D721Med (cell line): ENCODE measurements at regions not wholly inside any gene's neighbourhood (a gene's known extent, or its start where the extent isn't known, plus 50 kb on each side); places are given as distances from the start of the nearest gene placed in this dataset.

Experiments used
- DNase-seq: peaks from one replicate; pipeline ENCODE4 v3.0.0; 2011; ENCODE audit warnings: low spot score; ENCODE audit not compliant: insufficient read length
- FAIRE-seq: peaks from 2 replicates; lab custom pipeline; 2011; peaks lifted over from hg19 to GRCh38; lab: Jason Lieb, UNC
- TF ChIP-seq, protein P1 (sequence below): IDR thresholded peaks from 2 replicates; pipeline ENCODE4 v1.5.1; 2012; ENCODE audit warnings: mild to moderate bottlenecking, control low read depth; ENCODE audit not compliant: insufficient read depth; ENCODE audit errors: missing control alignments

DNA sequence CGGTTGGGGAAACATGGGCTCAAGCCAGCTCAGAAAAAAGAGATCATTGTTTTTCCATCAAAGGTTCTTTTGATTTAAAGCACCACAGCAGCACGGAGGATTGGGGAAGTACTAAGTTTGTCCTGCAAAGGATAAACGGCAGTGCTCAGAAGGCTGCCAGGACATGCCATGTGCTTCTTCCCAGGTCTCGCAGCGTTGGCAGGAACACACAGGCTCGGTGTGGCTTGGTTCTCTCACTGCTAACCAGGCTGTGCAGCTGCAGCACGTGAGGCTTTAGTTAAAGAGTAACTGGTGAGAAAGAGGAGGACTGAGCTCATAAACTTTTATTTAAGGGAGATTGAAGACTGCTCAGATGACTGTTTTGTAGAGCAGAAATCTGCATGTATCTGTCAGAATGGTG is 264.3 kb downstream of the TSN start:
- FAIRE-seq (no peak), DNase-seq (no peak)
- TF ChIP-seq, protein P1, sequence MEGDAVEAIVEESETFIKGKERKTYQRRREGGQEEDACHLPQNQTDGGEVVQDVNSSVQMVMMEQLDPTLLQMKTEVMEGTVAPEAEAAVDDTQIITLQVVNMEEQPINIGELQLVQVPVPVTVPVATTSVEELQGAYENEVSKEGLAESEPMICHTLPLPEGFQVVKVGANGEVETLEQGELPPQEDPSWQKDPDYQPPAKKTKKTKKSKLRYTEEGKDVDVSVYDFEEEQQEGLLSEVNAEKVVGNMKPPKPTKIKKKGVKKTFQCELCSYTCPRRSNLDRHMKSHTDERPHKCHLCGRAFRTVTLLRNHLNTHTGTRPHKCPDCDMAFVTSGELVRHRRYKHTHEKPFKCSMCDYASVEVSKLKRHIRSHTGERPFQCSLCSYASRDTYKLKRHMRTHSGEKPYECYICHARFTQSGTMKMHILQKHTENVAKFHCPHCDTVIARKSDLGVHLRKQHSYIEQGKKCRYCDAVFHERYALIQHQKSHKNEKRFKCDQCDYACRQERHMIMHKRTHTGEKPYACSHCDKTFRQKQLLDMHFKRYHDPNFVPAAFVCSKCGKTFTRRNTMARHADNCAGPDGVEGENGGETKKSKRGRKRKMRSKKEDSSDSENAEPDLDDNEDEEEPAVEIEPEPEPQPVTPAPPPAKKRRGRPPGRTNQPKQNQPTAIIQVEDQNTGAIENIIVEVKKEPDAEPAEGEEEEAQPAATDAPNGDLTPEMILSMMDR: no peak

DNA sequence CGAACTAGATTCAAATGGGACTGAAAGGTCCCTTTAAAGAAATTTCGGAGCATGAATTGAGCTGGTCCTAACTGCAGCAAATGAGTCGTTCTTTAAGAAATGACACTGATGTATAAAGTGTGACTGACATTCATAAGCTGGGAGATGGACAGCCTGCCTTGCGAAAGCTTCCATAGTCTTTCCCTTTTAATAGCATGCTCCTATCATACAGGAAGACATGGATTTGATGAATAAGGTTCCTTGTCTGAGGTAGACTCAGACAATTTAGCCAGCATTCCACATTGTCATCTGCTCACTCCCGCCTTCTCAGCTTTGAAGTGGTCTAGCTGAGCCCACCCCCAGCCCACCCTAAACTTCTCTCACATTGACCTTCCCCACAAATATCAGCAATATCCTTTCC is 264.9 kb downstream of the TSN start:
- no peak for DNase-seq
- TF ChIP-seq, protein P1: no peak
- FAIRE-seq: no peak

DNA sequence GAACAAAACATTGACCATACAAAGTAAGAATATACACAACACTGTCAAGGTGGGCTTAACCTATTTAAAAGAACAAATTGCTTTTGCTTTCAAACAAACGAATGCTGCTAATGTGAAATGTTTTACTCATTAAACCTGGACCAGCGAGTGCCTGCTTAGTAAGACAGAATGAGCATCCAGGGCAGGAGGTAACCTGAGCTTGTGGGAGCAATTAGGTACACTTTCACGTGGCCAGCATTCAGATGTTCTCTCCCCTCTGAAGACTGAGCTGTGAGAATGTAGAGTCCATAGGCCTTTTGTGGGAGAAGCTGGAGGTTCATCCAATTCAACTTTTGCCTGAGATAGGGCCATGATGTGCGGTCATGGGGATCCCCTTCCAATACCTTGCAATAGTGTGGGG is 266.5 kb downstream of the TSN start:
- DNase-seq: no peak
- TF ChIP-seq, protein P1: no peak
- FAIRE-seq: no peak

DNA sequence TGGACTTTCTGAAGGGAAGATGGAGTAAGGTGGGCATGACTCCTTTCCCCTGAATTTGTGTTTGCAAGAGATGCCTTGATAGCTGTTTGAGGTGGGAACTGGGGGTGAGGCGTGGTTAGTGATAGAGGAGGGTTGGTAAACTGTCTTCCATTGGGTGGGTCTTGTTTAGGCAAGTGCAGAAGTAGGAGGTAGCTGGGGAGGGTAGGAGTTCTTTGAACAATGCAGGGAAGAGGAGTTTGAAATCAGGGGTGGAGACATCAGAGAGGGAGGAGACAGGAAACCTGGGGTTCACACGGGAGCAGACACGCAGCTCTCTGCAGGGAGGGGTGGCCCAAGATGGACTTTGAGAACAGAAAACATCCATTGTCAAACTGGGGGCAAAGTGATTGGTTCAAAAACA is 267.1 kb downstream of the TSN start:
- DNase-seq: no peak
- TF ChIP-seq, protein P1: no peak
- FAIRE-seq: no peak

DNA sequence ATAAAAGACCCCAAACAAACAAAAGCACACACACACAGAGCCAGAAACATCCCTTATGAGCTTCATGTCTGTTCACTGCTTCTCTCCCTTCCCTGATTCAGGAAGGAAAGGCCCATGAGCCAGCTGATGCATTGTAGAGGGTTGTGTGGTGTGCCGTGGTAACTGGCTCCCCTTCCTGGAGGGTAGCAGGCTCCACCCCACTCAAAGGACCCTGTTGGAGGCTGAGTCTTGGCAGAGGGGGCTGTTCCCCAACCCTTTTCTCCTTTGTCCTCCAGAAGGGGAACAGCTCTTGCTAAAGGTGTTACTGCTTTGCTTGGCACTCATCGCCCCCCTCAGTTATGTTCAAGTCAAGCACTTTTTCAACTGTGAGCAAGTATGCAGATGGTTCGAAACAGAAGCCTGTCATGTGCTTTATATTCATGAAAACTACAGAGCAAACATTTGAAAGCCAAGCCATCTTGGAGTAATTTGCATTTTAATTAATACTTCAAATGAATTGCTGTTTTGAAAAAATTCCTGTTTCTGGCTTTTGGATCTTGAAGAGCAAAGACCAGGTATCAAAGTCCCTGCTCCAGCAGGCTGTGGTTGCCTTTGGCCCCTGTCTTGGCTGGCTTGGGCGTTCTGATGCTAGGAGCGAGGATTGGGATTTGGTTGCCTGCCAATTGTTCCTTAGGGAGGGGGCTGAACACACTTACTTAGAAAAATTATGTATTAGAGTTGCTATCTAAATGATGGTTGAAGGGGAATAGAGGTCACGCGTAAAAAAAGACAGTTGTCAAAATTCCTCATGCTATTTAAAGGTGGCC is 267.8 kb downstream of the TSN start:
- no peak for FAIRE-seq
- TF ChIP-seq, protein P1: no peak

DNA sequence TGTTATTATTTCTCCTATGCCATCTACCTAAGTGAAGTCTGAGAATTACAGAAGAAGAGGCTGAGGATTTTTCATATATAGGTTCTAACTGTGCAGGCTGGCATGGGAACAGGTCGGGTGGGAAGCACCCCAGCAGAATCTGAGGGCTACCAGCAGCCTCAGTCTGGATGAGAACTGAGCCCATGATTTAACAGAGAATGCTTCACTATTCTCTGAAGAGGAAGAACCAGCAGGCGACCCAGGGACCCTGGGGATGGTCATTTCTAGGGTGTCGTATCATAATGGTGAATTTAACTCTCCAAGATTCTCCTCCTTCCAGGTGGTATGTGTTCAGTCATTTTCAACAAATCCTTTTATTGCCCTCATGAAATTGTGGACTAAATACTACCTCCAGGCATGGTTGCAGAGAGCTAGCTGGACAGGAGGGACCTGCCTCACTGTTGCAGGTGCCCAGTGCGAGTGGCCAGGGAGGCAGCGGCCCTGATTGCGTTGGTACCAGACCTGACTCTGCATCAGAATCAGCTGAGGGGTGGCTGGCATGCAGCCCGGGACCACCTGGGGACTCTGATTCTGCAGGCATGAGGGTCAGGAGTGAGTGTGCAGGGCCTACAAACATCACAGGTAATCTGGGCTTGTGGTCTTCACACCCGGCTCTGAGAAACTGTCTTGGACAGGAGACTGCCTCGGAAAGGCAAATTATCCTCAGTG is 272.2 kb downstream of the TSN start:
- TF ChIP-seq, protein P1: no peak
- FAIRE-seq (no peak), DNase-seq (no peak)

More for the DNA sequence above, 267.8 kb downstream of the TSN start:
- DNase-seq: no peak
